HG02970 (cell line): ENCODE measurements at regions not wholly inside any gene's neighbourhood (a gene's known extent, or its start where the extent isn't known, plus 50 kb on each side); places are given as distances from the start of the nearest gene placed in this dataset.

Experiments
- ATAC-seq: cut with Tn5 transposase; IDR thresholded peaks from one replicate; pipeline ENCODE4 v1.9.1; 2021; ENCODE audit warnings: mild to moderate bottlenecking, moderate library complexity, moderate number of reproducible peaks; ENCODE audit not compliant: unreplicated experiment, low FRiP score

GRCh38 chr3:106755336-106755735, 621.9 kb upstream of the CCDC54 start:
- ATAC-seq: no peak

- ATAC-seq: no peak
Measured at GRCh38 chr3:106756901-106757300, 620.3 kb upstream of the CCDC54 start.

- ATAC-seq: no peak
Measured at GRCh38 chr3:106758459-106758858, 618.8 kb upstream of the CCDC54 start.

GRCh38 chr3:106759731-106760130, 617.5 kb upstream of the CCDC54 start:
- ATAC-seq: no peak

- ATAC-seq: no peak
Measured at GRCh38 chr3:106765342-106765741, 611.9 kb upstream of the CCDC54 start.

- no peak for ATAC-seq
Measured at GRCh38 chr3:106768941-106769480, 608.2 kb upstream of the CCDC54 start.

- ATAC-seq: no peak
Measured at GRCh38 chr3:106773795-106774194, 603.4 kb upstream of the CCDC54 start.

- ATAC-seq: no peak
Measured at GRCh38 chr3:106783231-106783630, 594.0 kb upstream of the CCDC54 start.

GRCh38 chr3:106789276-106789675, 588.0 kb upstream of the CCDC54 start:
- ATAC-seq: no peak

GRCh38 chr3:106792716-106793115, 584.5 kb upstream of the CCDC54 start:
- no peak for ATAC-seq

GRCh38 chr3:106794442-106794841, 582.8 kb upstream of the CCDC54 start:
- no peak for ATAC-seq

- no peak for ATAC-seq
Measured at GRCh38 chr3:106795553-106795952, 581.7 kb upstream of the CCDC54 start.

- ATAC-seq: no peak
Measured at GRCh38 chr3:106797461-106797860, 579.8 kb upstream of the CCDC54 start.

- ATAC-seq: no peak
Measured at GRCh38 chr3:106805625-106806024, 571.6 kb upstream of the CCDC54 start.

GRCh38 chr3:106806964-106807363, 570.3 kb upstream of the CCDC54 start:
- ATAC-seq: no peak

- ATAC-seq: no peak
Measured at GRCh38 chr3:106809041-106809440, 568.2 kb upstream of the CCDC54 start.

- no peak for ATAC-seq
Measured at GRCh38 chr3:106809623-106810299, 567.5 kb upstream of the CCDC54 start.

GRCh38 chr3:106810300-106810875, 566.9 kb upstream of the CCDC54 start:
- no peak for ATAC-seq

- ATAC-seq: no peak
Measured at GRCh38 chr3:106811376-106811775, 565.9 kb upstream of the CCDC54 start.

- ATAC-seq: no peak
Measured at GRCh38 chr3:106813742-106814141, 563.5 kb upstream of the CCDC54 start.

- ATAC-seq: no peak
Measured at GRCh38 chr3:106814231-106814630, 563.0 kb upstream of the CCDC54 start.

- ATAC-seq: no peak
Measured at GRCh38 chr3:106816838-106817237, 560.4 kb upstream of the CCDC54 start.
